GM18499 (cell line): ENCODE measurements at regions not wholly inside any gene's neighbourhood (a gene's known extent, or its start where the extent isn't known, plus 50 kb on each side); places are given as distances from the start of the nearest gene placed in this dataset.

Source experiments
- ATAC-seq: cut with Tn5 transposase; IDR thresholded peaks from one replicate; pipeline ENCODE4 v1.9.1; 2021; ENCODE audit warnings: moderate number of reproducible peaks; ENCODE audit not compliant: insufficient read depth, unreplicated experiment

- ATAC-seq: no peak
Observed at GRCh38 chr2:145123606-145124005, 603.7 kb upstream of the ZEB2 start.

GRCh38 chr2:145119225-145119624 is 599.3 kb upstream of the ZEB2 start:
- peak; percentile 79 for ATAC-seq

- no peak for ATAC-seq
Observed at GRCh38 chr2:145116834-145117725, 597.2 kb upstream of the ZEB2 start.

- ATAC-seq: no peak
Observed at GRCh38 chr2:145116056-145116455, 596.1 kb upstream of the ZEB2 start.

GRCh38 chr2:145114726-145115125 is 594.8 kb upstream of the ZEB2 start:
- ATAC-seq: no peak

GRCh38 chr2:145112467-145112866 is 592.5 kb upstream of the ZEB2 start:
- no peak for ATAC-seq

GRCh38 chr2:145110668-145111356 is 590.9 kb upstream of the ZEB2 start:
- no peak for ATAC-seq

- ATAC-seq: no peak
Observed at GRCh38 chr2:145108959-145109710, 589.2 kb upstream of the ZEB2 start.

- no peak for ATAC-seq
Observed at GRCh38 chr2:145108361-145108778, 588.5 kb upstream of the ZEB2 start.

GRCh38 chr2:145106293-145106692 is 586.4 kb upstream of the ZEB2 start:
- ATAC-seq: no peak

- ATAC-seq: no peak
Observed at GRCh38 chr2:145102706-145103105, 582.8 kb upstream of the ZEB2 start.

- ATAC-seq: no peak
Observed at GRCh38 chr2:145100301-145100700, 580.4 kb upstream of the ZEB2 start.

GRCh38 chr2:145096582-145096981 is 576.7 kb upstream of the ZEB2 start:
- ATAC-seq: no peak

GRCh38 chr2:145095641-145096435 is 575.9 kb upstream of the ZEB2 start:
- no peak for ATAC-seq

- ATAC-seq: no peak
Observed at GRCh38 chr2:145094370-145094769, 574.5 kb upstream of the ZEB2 start.

GRCh38 chr2:145091967-145092366 is 572.0 kb upstream of the ZEB2 start:
- no peak for ATAC-seq

GRCh38 chr2:145090841-145091761 is 571.2 kb upstream of the ZEB2 start:
- no peak for ATAC-seq

GRCh38 chr2:145088756-145089155 is 568.8 kb upstream of the ZEB2 start:
- no peak for ATAC-seq

- no peak for ATAC-seq
Observed at GRCh38 chr2:145086910-145087309, 567.0 kb upstream of the ZEB2 start.
